Endothelial cell of umbilical vein (primary cell): ENCODE measurements at regions not wholly inside any gene's neighbourhood (a gene's known extent, or its start where the extent isn't known, plus 50 kb on each side); places are given as distances from the start of the nearest gene placed in this dataset.

Source experiments
- BruUV-seq: library from RNA; stranded (reverse); fragments of 400-500 nt; replicated peaks from 2 replicates; lab custom pipeline; 2021; lab: Mats Ljungman, UMichigan
- CTCF ChIA-PET: fragments of 300-600, 350-600 bp; sonication (Branson Sonifier 250); formaldehyde crosslinking; loops from one replicate; lab custom pipeline; 2021; ENCODE audit warnings: antibody characterized with exemption, inconsistent platforms; lab: Charles Lee
- POLR2A ChIA-PET: fragments of 300-600, 350-600 bp; sonication (Branson Sonifier 250); formaldehyde crosslinking; loops from one replicate; lab custom pipeline; 2021; ENCODE audit warnings: antibody characterized with exemption, inconsistent platforms; lab: Charles Lee
- DNase-seq: peaks from one replicate; pipeline ENCODE4 v3.0.0-alpha.2; 2011; ENCODE audit warnings: low read depth, low spot score
- FAIRE-seq: peaks from 2 replicates; lab custom pipeline; 2011; peaks lifted over from hg19 to GRCh38; lab: Jason Lieb, UNC
- H2AFZ ChIP-seq: 2 replicates; pipeline ENCODE4 v1.6.0; 2012; ENCODE audit warnings: low read depth, low read length, control low read depth, inconsistent platforms
- H3K27ac ChIP-seq: 2 replicates; pipeline ENCODE4 v1.5.1; 2011; ENCODE audit warnings: low read depth, mild to moderate bottlenecking, control low read depth, low read length, moderate library complexity; ENCODE audit not compliant: insufficient read depth
- H3K27me3 ChIP-seq, 2 experiments: 2 replicates each; pipeline versions ENCODE4 v1.6.0 to v1.6.1; 2011; ENCODE audit warnings: low read length in 2 of 2, mixed read lengths in 1 of 2; ENCODE audit not compliant: control insufficient read depth in 2 of 2, insufficient read depth in 2 of 2
- H3K36me3 ChIP-seq, 2 experiments: 2 replicates in 1 of 2; 3 replicates in 1 of 2; pipeline ENCODE4 v1.5.1; 2011; ENCODE audit warnings: low read length in 2 of 2, mild to moderate bottlenecking in 1 of 2, moderate library complexity in 1 of 2; ENCODE audit not compliant: control insufficient read depth in 2 of 2, insufficient read depth in 2 of 2; ENCODE audit errors: extremely low read depth in 1 of 2
- H3K4me1 ChIP-seq: 3 replicates; pipeline ENCODE4 v1.5.1; 2011; ENCODE audit warnings: mild to moderate bottlenecking, low read length; ENCODE audit not compliant: control insufficient read depth, insufficient read depth; ENCODE audit errors: extremely low read depth
- H3K4me2 ChIP-seq: 2 replicates; pipeline ENCODE4 v1.6.1; 2011; ENCODE audit warnings: low read length, control low read depth, mixed read lengths; ENCODE audit not compliant: insufficient read depth
- H3K4me3 ChIP-seq, 3 experiments: fragments of 200-600 bp in 1 of 3; sonication (generic), shearing (Covaris generic) in 1 of 3; replicated peaks in 1 of 3; 2 replicates each; pipeline ENCODE4 v1.5.1; 2011 to 2016; ENCODE audit warnings: control low read depth in 3 of 3, low read length in 3 of 3, mild to moderate bottlenecking in 2 of 3, inconsistent platforms in 1 of 3, low read depth in 1 of 3, moderate library complexity in 1 of 3; ENCODE audit not compliant: insufficient read depth in 1 of 3
- H3K79me2 ChIP-seq: 2 replicates; pipeline ENCODE4 v1.6.0; 2012; ENCODE audit warnings: low read length, inconsistent platforms; ENCODE audit not compliant: control insufficient read depth, insufficient read depth
- H3K9ac ChIP-seq: replicated peaks from 2 replicates; pipeline ENCODE3; 2011; ENCODE audit warnings: low read length, control low read depth; ENCODE audit not compliant: insufficient read depth; ENCODE audit errors: extremely low read depth
- H3K9me1 ChIP-seq: replicated peaks from 3 replicates; pipeline ENCODE4 v1.6.0; 2011; ENCODE audit warnings: mild to moderate bottlenecking, low read length; ENCODE audit not compliant: control insufficient read depth, insufficient read depth; ENCODE audit errors: extremely low read depth
- H3K9me3 ChIP-seq: replicated peaks from 2 replicates; pipeline ENCODE4 v1.5.1; 2012; ENCODE audit warnings: low read length, inconsistent platforms; ENCODE audit not compliant: control insufficient read depth, insufficient read depth
- H4K20me1 ChIP-seq: replicated peaks from 2 replicates; pipeline ENCODE3; 2011; ENCODE audit warnings: mild to moderate bottlenecking, low read length; ENCODE audit not compliant: control insufficient read depth, insufficient read depth; ENCODE audit errors: extremely low read depth
- EZH2 ChIP-seq: IDR thresholded peaks from 2 replicates; pipeline ENCODE4 v1.6.1; 2012; ENCODE audit warnings: borderline replicate concordance, low read depth, mild to moderate bottlenecking, moderate library complexity, low read length, inconsistent platforms; ENCODE audit not compliant: severe bottlenecking
- FOS ChIP-seq: IDR thresholded peaks from 2 replicates; pipeline ENCODE4 v1.6.1; 2011; ENCODE audit warnings: mild to moderate bottlenecking, low read length, moderate library complexity, borderline replicate concordance; ENCODE audit not compliant: insufficient read depth
- GATA2 ChIP-seq: IDR thresholded peaks from 2 replicates; pipeline ENCODE4 v1.7.0; 2011; ENCODE audit warnings: low read depth, mild to moderate bottlenecking, moderate library complexity, mixed read lengths, low read length; ENCODE audit not compliant: insufficient read length, insufficient read depth
- JUN ChIP-seq: IDR thresholded peaks from 2 replicates; pipeline ENCODE4 v1.6.1; 2011; ENCODE audit warnings: borderline replicate concordance, low read depth; ENCODE audit not compliant: insufficient read length, insufficient read depth
- MYC ChIP-seq: IDR thresholded peaks from one replicate; pipeline ENCODE4 v1.6.1; 2011; ENCODE audit warnings: mild to moderate bottlenecking, low read depth, low read length
- POLR2A ChIP-seq: IDR thresholded peaks from 2 replicates; pipeline ENCODE4 v1.6.1; 2012; ENCODE audit warnings: low read depth, mild to moderate bottlenecking, control low read depth, low read length
- POLR2AphosphoS5 ChIP-seq: IDR thresholded peaks from 2 replicates; pipeline ENCODE4 v1.6.1; 2012; ENCODE audit warnings: low read depth, mild to moderate bottlenecking, control low read depth, low read length, moderate library complexity; ENCODE audit not compliant: insufficient read depth
- dilution Hi-C: fragments of 300-500 bp; cut with MboI; formaldehyde crosslinking; loops from one replicate; pipeline ENCODE4 v1.15.0; 2019; ENCODE audit warnings: low sequenced_read_pairs; ENCODE audit not compliant: extremely low pct_ligation_motif_present
- intact Hi-C: fragments of 100-400 bp; cut with micrococcal nuclease; formaldehyde crosslinking; loops from one replicate; pipeline ENCODE4 v1.10.0; 2022
- TF ChIP-seq, protein P1 (sequence below): IDR thresholded peaks from 2 replicates; pipeline ENCODE4 v1.6.1; 2011; ENCODE audit not compliant: insufficient read depth, insufficient read length
- TF ChIP-seq, protein P2 (sequence below), 2 donors: IDR thresholded peaks; 1 replicate in 1 of 2; 2 replicates in 1 of 2; pipeline ENCODE4 v1.5.1; 2011; ENCODE audit warnings: low read length in 2 of 2, mild to moderate bottlenecking in 2 of 2, moderate library complexity in 2 of 2, control low read depth in 1 of 2, inconsistent platforms in 1 of 2, low read depth in 1 of 2; ENCODE audit not compliant: insufficient read depth in 1 of 2; ENCODE audit errors: extremely low read depth in 1 of 2

DNA sequence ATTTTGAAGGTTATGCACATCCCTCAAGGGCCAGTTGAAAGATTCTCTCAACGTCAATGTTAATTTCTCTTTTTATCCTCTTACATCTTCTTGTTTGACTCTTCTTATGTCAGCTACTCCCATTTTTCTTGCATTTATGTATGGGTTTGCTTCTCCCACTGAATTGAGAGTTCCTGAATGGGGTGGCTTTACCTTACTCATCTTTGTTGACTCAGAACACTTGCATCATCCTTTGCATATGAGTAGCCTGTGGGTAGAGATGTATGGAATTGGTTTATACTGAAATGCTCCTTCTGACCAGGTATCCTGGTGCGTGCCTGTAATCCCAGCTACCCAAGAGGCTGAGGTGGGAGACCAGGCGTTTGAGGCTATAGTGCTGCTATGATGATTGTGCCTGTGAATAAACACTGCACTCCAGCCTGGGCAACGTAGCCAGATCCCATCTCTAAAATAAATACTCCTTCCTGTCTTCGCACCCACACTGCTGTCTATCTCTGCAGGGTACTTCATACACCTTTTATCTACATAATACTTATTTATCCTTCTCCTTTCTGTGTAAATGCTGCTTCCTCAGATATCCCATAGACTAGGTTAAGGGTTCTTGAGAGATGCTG lies 123.6 kb upstream of the DPH6 start:
- no TSS peak for BruUV-seq
- CTCF ChIA-PET, result interaction anchor here (1.1 kb wide), 1 partner anchor 9 kb away, joined by 3 read pairs; no protein-coding TSS in a partner anchor
- Histone ChIP-seq H3K27ac (no peak overlapping the region), H3K9ac (no peak overlapping the region), H3K36me3 (no peaks in the 10 kb centered on the region), H3K9me3 (no peaks in the 10 kb centered on the region), H3K9me1 (no peaks in the 10 kb centered on the region), H4K20me1 (no peaks in the 10 kb centered on the region), H3K79me2 (no peaks in the 10 kb centered on the region), H2AFZ (peak overlapping the region; percentile 28), H3K27me3 (no peaks in the 10 kb centered on the region), H3K4me1 (peaks cover 52% of the 10 kb centered on the region), H3K4me2 (no peak overlapping the region), H3K4me3 (no peak overlapping the region)
- TF ChIP-seq, protein P1, sequence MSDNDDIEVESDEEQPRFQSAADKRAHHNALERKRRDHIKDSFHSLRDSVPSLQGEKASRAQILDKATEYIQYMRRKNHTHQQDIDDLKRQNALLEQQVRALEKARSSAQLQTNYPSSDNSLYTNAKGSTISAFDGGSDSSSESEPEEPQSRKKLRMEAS, result no peak
- TF ChIP-seq GATA2, result no peak
- TF ChIP-seq JUN, result no peak
- TF ChIP-seq POLR2AphosphoS5, result no peak
- no peak for TF ChIP-seq FOS
- no peak for TF ChIP-seq MYC
- no peak for TF ChIP-seq EZH2
- TF ChIP-seq, protein P2, sequence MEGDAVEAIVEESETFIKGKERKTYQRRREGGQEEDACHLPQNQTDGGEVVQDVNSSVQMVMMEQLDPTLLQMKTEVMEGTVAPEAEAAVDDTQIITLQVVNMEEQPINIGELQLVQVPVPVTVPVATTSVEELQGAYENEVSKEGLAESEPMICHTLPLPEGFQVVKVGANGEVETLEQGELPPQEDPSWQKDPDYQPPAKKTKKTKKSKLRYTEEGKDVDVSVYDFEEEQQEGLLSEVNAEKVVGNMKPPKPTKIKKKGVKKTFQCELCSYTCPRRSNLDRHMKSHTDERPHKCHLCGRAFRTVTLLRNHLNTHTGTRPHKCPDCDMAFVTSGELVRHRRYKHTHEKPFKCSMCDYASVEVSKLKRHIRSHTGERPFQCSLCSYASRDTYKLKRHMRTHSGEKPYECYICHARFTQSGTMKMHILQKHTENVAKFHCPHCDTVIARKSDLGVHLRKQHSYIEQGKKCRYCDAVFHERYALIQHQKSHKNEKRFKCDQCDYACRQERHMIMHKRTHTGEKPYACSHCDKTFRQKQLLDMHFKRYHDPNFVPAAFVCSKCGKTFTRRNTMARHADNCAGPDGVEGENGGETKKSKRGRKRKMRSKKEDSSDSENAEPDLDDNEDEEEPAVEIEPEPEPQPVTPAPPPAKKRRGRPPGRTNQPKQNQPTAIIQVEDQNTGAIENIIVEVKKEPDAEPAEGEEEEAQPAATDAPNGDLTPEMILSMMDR (IDR thresholded peaks at IDR 0.05; ENCODE audit: extremely low read depth in 1 of 2, insufficient read depth in 1 of 2, low read depth in 1 of 2, low read length in 2 of 2), result no peak
- no peak for TF ChIP-seq POLR2A
- intact Hi-C loops (no loop called here), dilution Hi-C loops (no loop called here)
- POLR2A ChIA-PET, result no interaction called here
- FAIRE-seq (no peak), DNase-seq (no peak)
